ENCODE measurements at regions not wholly inside any gene's neighbourhood (a gene's known extent, or its start where the extent isn't known, plus 50 kb on each side); places are given as distances from the start of the nearest gene placed in this dataset.

- no peak for DNase-seq (ENCODE audit: low spot score)
- intact Hi-C loops (cut with DNase I) = no loop called here
Observed at GRCh38 chr2:65500310-65501040, 68.1 kb upstream of the SPRED2 start.

GRCh38 chr2:65499216-65499615 lies 66.8 kb upstream of the SPRED2 start:
- intact Hi-C loops (cut with DNase I) = no loop called here
- no peak for DNase-seq (ENCODE audit: low spot score)

- no peak for DNase-seq (ENCODE audit: low spot score)
- intact Hi-C loops (cut with DNase I) = no loop called here
Observed at GRCh38 chr2:65498396-65498795, 66.0 kb upstream of the SPRED2 start.

- intact Hi-C loops (cut with DNase I) = no loop called here
- no peak for DNase-seq (ENCODE audit: low spot score)
Observed at GRCh38 chr2:65495251-65495877, 63.0 kb upstream of the SPRED2 start.

GRCh38 chr2:65494078-65494477 lies 61.7 kb upstream of the SPRED2 start:
- no peak for DNase-seq (ENCODE audit: low spot score)
- intact Hi-C loops (cut with DNase I) = no loop called here

GRCh38 chr2:65491381-65491905 lies 59.0 kb upstream of the SPRED2 start:
- intact Hi-C loops (cut with DNase I) = no loop called here
- DNase-seq (ENCODE audit: low spot score) = no peak

GRCh38 chr2:65490222-65490621 lies 57.8 kb upstream of the SPRED2 start:
- intact Hi-C loops (cut with DNase I) = no loop called here
- DNase-seq (ENCODE audit: low spot score) = no peak

- intact Hi-C loops (cut with DNase I) = no loop called here
- DNase-seq (ENCODE audit: low spot score) = no peak
Observed at GRCh38 chr2:65489269-65489668, 56.9 kb upstream of the SPRED2 start.

- intact Hi-C loops (cut with DNase I) = no loop called here
- no peak for DNase-seq (ENCODE audit: low spot score)
Observed at GRCh38 chr2:65488527-65488926, 56.1 kb upstream of the SPRED2 start.

GRCh38 chr2:65487404-65487803 lies 55.0 kb upstream of the SPRED2 start:
- intact Hi-C loops (cut with DNase I) = no loop called here
- DNase-seq (ENCODE audit: low spot score) = no peak

- intact Hi-C loops (cut with DNase I) = no loop called here
- no peak for DNase-seq (ENCODE audit: low spot score)
Observed at GRCh38 chr2:65486802-65487201, 54.4 kb upstream of the SPRED2 start.

GRCh38 chr2:65486282-65486681 lies 53.9 kb upstream of the SPRED2 start:
- no peak for DNase-seq (ENCODE audit: low spot score)
- intact Hi-C loops (cut with DNase I) = no loop called here

GRCh38 chr2:65485839-65486238 lies 53.4 kb upstream of the SPRED2 start:
- intact Hi-C loops (cut with DNase I) = no loop called here
- DNase-seq (ENCODE audit: low spot score) = no peak

- intact Hi-C loops (cut with DNase I) = no loop called here
- DNase-seq (ENCODE audit: low spot score) = no peak
Observed at GRCh38 chr2:65483763-65484162, 51.4 kb upstream of the SPRED2 start.

GRCh38 chr2:65482971-65483370 lies 50.6 kb upstream of the SPRED2 start:
- DNase-seq (ENCODE audit: low spot score) = no peak
- intact Hi-C loops (cut with DNase I) = no loop called here

Small RNA genes in the stretch of these regions (microRNA-seq; reads per million reads assigned to microRNA genes)
- gene MIR4778 (ENCODE audit: borderline microRNAs expressed in 2 of 2) = 0 reads per million in 2 donors
